ENCODE measurements at regions not wholly inside any gene's neighbourhood (a gene's known extent, or its start where the extent isn't known, plus 50 kb on each side); places are given as distances from the start of the nearest gene placed in this dataset.

DNA sequence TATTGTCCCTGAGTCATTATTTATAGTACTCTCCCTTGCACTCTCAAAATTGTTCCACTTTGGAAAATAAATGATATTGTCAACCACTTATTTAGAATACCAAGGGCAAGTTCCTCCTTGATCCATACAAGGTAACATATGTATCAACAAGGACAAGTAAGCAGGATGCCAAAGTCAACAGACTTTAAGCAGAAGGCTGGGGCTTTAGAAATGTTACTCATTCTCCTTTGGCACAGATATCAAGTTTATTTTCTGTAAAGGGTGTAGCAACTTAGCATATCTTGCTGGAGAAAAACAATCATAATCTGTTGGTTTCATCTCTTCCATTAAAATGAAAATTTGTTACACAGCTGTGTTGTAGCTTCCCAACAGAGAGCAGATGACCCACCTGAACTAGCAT, 248.7 kb upstream of the SLC30A5 start:
- no peak overlapping the region for H3K4me3 ChIP-seq
- peaks cover 16% of the 10 kb centered on the region; the same call in 1 of the 2 replicates for H3K9me2 ChIP-seq (ENCODE audit: insufficient read depth)
- H3K4me3 Mint-ChIP-seq: no peak overlapping the region
- H3K27me3 Mint-ChIP-seq (ENCODE audit: insufficient read depth, low read depth, poor library complexity): no peaks in the 10 kb centered on the region
- H3K36me3 ChIP-seq (ENCODE audit: insufficient read depth): no peaks in the 10 kb centered on the region
- no peaks in the 10 kb centered on the region for H3K79me2 ChIP-seq (replicated peaks; ENCODE audit: insufficient read depth)
- H4K20me1 ChIP-seq (replicated peaks; ENCODE audit: insufficient read depth): no peaks in the 10 kb centered on the region
- TF ChIP-seq CREB1 (CRISPR knock-in tag; IDR thresholded peaks at IDR 0.05; ENCODE audit: low read depth) (no peak), ZNF114 (CRISPR knock-in tag; IDR thresholded peaks at IDR 0.05) (no peak)
- no peak overlapping the region for H2AFZ ChIP-seq
- ATAC-seq: no peak
- H3K36me3 Mint-ChIP-seq (ENCODE audit: low read depth): no peaks in the 10 kb centered on the region; the same call in 2 of the 3 replicates
- H3K4me2 ChIP-seq: no peak overlapping the region
- H3K4me1 Mint-ChIP-seq: peaks cover 13% of the 10 kb centered on the region
- H3K27ac ChIP-seq (ENCODE audit: low read depth): no peak overlapping the region
- no peak for DNase-seq (ENCODE audit: low spot score)
- H3K9me3 Mint-ChIP-seq: no peaks in the 10 kb centered on the region
- no peaks in the 10 kb centered on the region for H3K27me3 ChIP-seq (ENCODE audit: insufficient read depth)
- H3K27ac Mint-ChIP-seq: no peak overlapping the region
- H3F3A ChIP-seq (replicated peaks; ENCODE audit: low read depth): no peaks in the 10 kb centered on the region
- peaks cover 5% of the 10 kb centered on the region; the same call in 1 of the 2 replicates for H3K4me1 ChIP-seq (ENCODE audit: insufficient read depth)

DNA sequence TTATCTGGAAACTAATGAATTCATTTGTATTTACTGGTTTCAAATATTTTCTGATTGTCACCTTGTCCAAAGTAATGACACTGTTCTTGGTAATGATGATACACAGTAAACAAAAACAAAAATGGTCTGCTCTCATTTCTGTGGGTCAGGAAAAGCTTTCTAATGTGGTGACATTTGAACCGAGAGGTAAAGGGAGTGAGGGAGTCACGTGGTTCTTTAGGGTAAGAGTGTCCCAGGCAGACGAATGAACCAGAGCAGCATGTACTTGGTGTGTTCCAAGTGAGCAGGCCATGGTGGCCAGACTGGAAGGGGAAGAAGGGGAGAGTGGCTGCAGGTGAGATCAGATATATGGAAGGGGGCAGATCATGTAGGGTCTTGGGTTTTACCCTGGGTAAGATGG, 247.0 kb upstream of the SLC30A5 start:
- H3K36me3 ChIP-seq (ENCODE audit: insufficient read depth): no peaks in the 10 kb centered on the region
- no peak for ATAC-seq
- Mint-ChIP-seq H3K36me3 (ENCODE audit: low read depth) (no peaks in the 10 kb centered on the region; the same call in 2 of the 3 replicates), H3K27ac (no peak overlapping the region), H3K4me3 (no peak overlapping the region), H3K9me3 (no peaks in the 10 kb centered on the region), H3K27me3 (ENCODE audit: insufficient read depth, low read depth, poor library complexity) (no peaks in the 10 kb centered on the region), H3K4me1 (peaks cover 13% of the 10 kb centered on the region)
- H3K9me2 ChIP-seq (ENCODE audit: insufficient read depth): peaks cover 16% of the 10 kb centered on the region; the same call in 1 of the 2 replicates
- peaks cover 5% of the 10 kb centered on the region; the same call in 1 of the 2 replicates for H3K4me1 ChIP-seq (ENCODE audit: insufficient read depth)
- H3K27me3 ChIP-seq (ENCODE audit: insufficient read depth): no peaks in the 10 kb centered on the region
- H3F3A ChIP-seq (replicated peaks; ENCODE audit: low read depth): no peaks in the 10 kb centered on the region
- H4K20me1 ChIP-seq (replicated peaks; ENCODE audit: insufficient read depth): no peaks in the 10 kb centered on the region
- no peak overlapping the region for H3K27ac ChIP-seq (ENCODE audit: low read depth)
- no peak overlapping the region for H3K4me2 ChIP-seq
- no peak overlapping the region for H2AFZ ChIP-seq
- DNase-seq (ENCODE audit: low spot score): no peak
- no peaks in the 10 kb centered on the region for H3K79me2 ChIP-seq (replicated peaks; ENCODE audit: insufficient read depth)
- no peak overlapping the region for H3K4me3 ChIP-seq
- TF ChIP-seq STAT1 (IDR thresholded peaks at IDR 0.05; ENCODE audit: unreplicated experiment) (no peak), EZH2phosphoT487 (IDR thresholded peaks at IDR 0.05; ENCODE audit: unreplicated experiment) (no peak), POLR2AphosphoS5 (IDR thresholded peaks at IDR 0.05; ENCODE audit: low read depth) (no peak), NANOG (IDR thresholded peaks at IDR 0.05; ENCODE audit: borderline replicate concordance) (no peak), ZNF114 (CRISPR knock-in tag; IDR thresholded peaks at IDR 0.05) (no peak), EZH2 (IDR thresholded peaks at IDR 0.05; ENCODE audit: low read depth, unreplicated experiment) (no peak), CREB1 (CRISPR knock-in tag; IDR thresholded peaks at IDR 0.05; ENCODE audit: low read depth) (no peak)
- TF ChIP-seq, protein P1, sequence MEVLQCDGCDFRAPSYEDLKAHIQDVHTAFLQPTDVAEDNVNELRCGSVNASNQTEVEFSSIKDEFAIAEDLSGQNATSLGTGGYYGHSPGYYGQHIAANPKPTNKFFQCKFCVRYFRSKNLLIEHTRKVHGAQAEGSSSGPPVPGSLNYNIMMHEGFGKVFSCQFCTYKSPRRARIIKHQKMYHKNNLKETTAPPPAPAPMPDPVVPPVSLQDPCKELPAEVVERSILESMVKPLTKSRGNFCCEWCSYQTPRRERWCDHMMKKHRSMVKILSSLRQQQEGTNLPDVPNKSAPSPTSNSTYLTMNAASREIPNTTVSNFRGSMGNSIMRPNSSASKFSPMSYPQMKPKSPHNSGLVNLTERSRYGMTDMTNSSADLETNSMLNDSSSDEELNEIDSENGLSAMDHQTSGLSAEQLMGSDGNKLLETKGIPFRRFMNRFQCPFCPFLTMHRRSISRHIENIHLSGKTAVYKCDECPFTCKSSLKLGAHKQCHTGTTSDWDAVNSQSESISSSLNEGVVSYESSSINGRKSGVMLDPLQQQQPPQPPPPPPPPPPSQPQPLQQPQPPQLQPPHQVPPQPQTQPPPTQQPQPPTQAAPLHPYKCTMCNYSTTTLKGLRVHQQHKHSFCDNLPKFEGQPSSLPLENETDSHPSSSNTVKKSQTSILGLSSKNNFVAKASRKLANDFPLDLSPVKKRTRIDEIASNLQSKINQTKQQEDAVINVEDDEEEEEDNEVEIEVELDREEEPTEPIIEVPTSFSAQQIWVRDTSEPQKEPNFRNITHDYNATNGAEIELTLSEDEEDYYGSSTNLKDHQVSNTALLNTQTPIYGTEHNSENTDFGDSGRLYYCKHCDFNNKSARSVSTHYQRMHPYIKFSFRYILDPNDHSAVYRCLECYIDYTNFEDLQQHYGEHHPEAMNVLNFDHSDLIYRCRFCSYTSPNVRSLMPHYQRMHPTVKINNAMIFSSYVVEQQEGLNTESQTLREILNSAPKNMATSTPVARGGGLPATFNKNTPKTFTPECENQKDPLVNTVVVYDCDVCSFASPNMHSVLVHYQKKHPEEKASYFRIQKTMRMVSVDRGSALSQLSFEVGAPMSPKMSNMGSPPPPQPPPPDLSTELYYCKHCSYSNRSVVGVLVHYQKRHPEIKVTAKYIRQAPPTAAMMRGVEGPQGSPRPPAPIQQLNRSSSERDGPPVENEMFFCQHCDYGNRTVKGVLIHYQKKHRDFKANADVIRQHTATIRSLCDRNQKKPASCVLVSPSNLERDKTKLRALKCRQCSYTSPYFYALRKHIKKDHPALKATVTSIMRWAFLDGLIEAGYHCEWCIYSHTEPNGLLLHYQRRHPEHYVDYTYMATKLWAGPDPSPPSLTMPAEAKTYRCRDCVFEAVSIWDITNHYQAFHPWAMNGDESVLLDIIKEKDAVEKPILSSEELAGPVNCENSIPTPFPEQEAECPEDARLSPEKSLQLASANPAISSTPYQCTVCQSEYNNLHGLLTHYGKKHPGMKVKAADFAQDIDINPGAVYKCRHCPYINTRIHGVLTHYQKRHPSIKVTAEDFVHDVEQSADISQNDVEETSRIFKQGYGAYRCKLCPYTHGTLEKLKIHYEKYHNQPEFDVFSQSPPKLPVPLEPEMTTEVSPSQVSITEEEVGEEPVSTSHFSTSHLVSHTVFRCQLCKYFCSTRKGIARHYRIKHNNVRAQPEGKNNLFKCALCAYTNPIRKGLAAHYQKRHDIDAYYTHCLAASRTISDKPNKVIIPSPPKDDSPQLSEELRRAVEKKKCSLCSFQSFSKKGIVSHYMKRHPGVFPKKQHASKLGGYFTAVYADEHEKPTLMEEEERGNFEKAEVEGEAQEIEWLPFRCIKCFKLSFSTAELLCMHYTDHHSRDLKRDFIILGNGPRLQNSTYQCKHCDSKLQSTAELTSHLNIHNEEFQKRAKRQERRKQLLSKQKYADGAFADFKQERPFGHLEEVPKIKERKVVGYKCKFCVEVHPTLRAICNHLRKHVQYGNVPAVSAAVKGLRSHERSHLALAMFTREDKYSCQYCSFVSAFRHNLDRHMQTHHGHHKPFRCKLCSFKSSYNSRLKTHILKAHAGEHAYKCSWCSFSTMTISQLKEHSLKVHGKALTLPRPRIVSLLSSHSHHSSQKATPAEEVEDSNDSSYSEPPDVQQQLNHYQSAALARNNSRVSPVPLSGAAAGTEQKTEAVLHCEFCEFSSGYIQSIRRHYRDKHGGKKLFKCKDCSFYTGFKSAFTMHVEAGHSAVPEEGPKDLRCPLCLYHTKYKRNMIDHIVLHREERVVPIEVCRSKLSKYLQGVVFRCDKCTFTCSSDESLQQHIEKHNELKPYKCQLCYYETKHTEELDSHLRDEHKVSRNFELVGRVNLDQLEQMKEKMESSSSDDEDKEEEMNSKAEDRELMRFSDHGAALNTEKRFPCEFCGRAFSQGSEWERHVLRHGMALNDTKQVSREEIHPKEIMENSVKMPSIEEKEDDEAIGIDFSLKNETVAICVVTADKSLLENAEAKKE (CRISPR knock-in tag; IDR thresholded peaks at IDR 0.05): no peak
- TF ChIP-seq, protein P2, sequence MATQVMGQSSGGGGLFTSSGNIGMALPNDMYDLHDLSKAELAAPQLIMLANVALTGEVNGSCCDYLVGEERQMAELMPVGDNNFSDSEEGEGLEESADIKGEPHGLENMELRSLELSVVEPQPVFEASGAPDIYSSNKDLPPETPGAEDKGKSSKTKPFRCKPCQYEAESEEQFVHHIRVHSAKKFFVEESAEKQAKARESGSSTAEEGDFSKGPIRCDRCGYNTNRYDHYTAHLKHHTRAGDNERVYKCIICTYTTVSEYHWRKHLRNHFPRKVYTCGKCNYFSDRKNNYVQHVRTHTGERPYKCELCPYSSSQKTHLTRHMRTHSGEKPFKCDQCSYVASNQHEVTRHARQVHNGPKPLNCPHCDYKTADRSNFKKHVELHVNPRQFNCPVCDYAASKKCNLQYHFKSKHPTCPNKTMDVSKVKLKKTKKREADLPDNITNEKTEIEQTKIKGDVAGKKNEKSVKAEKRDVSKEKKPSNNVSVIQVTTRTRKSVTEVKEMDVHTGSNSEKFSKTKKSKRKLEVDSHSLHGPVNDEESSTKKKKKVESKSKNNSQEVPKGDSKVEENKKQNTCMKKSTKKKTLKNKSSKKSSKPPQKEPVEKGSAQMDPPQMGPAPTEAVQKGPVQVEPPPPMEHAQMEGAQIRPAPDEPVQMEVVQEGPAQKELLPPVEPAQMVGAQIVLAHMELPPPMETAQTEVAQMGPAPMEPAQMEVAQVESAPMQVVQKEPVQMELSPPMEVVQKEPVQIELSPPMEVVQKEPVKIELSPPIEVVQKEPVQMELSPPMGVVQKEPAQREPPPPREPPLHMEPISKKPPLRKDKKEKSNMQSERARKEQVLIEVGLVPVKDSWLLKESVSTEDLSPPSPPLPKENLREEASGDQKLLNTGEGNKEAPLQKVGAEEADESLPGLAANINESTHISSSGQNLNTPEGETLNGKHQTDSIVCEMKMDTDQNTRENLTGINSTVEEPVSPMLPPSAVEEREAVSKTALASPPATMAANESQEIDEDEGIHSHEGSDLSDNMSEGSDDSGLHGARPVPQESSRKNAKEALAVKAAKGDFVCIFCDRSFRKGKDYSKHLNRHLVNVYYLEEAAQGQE (IDR thresholded peaks at IDR 0.05; ENCODE audit: unreplicated experiment): no peak
- TF ChIP-seq, protein P3, sequence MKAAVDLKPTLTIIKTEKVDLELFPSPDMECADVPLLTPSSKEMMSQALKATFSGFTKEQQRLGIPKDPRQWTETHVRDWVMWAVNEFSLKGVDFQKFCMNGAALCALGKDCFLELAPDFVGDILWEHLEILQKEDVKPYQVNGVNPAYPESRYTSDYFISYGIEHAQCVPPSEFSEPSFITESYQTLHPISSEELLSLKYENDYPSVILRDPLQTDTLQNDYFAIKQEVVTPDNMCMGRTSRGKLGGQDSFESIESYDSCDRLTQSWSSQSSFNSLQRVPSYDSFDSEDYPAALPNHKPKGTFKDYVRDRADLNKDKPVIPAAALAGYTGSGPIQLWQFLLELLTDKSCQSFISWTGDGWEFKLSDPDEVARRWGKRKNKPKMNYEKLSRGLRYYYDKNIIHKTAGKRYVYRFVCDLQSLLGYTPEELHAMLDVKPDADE (IDR thresholded peaks at IDR 0.05): no peak

Data from GM23338 (cell line).